Coronary artery (tissue), 2 donors: ENCODE measurements at regions not wholly inside any gene's neighbourhood (a gene's known extent, or its start where the extent isn't known, plus 50 kb on each side); places are given as distances from the start of the nearest gene placed in this dataset.

Experiments used
- DNase-seq: peaks from one replicate; pipeline ENCODE4 v3.0.0-alpha.2; 2017; ENCODE audit warnings: low spot score
- H3K27ac ChIP-seq, 2 donors: fragments of 200-600 bp; sonication (generic); one replicate each; pipeline ENCODE4 v1.5.1; 2016 to 2019
- H3K4me3 ChIP-seq: fragments of 200-600 bp; sonication (generic); 2 replicates; pipeline ENCODE4 v1.5.1; 2016; ENCODE audit warnings: mild to moderate bottlenecking, moderate library complexity
- CTCF ChIP-seq: fragments of 200-600 bp; sonication (generic); IDR thresholded peaks from one replicate; pipeline ENCODE4 v1.5.1; 2019; ENCODE audit warnings: antibody characterized with exemption

GRCh38 chr10:130719448-130719752, 583.2 kb downstream of the GLRX3 start:
- DNase-seq: no peak
- TF ChIP-seq CTCF: no peak
- no peak overlapping the region for H3K27ac ChIP-seq
- H3K4me3 ChIP-seq: no peak overlapping the region

DNA sequence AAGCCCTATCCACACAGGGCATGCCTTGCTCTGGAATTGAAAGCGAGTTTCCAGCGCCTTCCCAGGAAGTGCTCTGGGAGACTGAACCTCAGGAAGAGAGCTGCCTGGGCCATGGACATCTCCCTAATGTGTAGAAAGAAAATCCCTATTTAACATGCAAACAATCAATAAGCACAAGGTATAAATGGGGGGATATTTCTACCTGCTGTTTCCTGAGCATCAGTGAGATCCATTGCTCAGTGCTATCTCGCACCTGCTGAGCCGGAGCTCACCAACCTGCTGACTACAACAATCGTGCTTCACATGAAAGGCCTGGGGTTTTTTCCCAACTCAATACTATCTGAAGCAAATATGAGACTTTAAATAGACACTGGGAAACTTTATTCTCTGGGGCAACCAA, 584.0 kb downstream of the GLRX3 start:
- no peak for DNase-seq
- Histone ChIP-seq H3K4me3 (no peak overlapping the region), H3K27ac (no peak overlapping the region)
- no peak for TF ChIP-seq CTCF

DNA sequence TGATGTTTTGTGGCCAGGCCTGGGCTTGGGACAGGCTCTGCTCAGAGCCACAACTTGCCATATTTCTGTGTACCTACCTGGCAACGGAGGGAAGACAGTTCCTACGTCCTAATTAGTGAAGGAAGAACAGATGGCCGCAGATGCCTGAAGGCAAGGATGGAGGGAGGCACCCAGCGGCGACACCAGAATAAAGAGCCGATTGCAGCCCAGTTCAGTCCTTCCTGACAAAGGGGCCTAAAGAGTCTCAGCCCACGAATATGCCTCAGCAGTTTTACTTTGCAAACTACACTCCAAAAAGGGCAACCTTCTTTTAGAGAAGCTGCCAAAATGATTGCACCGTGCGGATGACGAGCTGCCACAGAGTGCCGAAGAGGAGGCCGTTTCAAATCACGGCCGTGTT, 585.8 kb downstream of the GLRX3 start:
- no peak for TF ChIP-seq CTCF
- Histone ChIP-seq H3K4me3 (no peak overlapping the region), H3K27ac (no peak overlapping the region)
- DNase-seq: no peak

- no peak for TF ChIP-seq CTCF
- no peak overlapping the region for H3K27ac ChIP-seq
- no peak for DNase-seq
- H3K4me3 ChIP-seq: no peak overlapping the region
Measured at GRCh38 chr10:130723704-130724103, 587.5 kb downstream of the GLRX3 start.

DNA sequence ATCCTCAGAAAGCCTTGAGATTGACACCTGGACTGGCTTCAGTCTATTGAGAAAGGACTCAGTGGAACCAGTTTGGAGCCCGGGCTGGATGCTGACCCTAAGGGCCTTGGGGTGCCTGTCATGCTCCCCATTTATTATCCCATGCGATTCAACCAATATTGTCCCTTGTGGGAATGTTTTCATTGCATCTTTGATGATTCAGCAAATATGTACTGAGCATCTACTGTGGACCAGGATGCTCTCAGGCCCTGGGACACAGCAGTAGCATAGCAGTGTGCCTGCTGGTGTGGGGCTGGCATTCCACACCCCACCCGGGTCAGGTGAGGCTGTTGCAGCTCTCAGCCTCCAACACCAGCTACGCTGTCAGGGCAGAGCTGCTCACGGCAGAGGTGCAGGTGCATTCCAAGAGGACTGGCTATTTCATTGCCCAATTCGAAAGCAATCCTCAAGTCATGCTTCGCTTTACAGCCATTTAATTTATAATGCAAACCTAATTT, 586.0 kb downstream of the TCERG1L start:
- TF ChIP-seq CTCF: no peak
- Histone ChIP-seq H3K27ac (no peak overlapping the region), H3K4me3 (no peak overlapping the region)
- DNase-seq: no peak

- Histone ChIP-seq H3K27ac (no peak overlapping the region), H3K4me3 (no peak overlapping the region)
- no peak for DNase-seq
- no peak for TF ChIP-seq CTCF
Measured at GRCh38 chr10:130726996-130727725, 584.4 kb downstream of the TCERG1L start.

GRCh38 chr10:130727766-130728490, 583.6 kb downstream of the TCERG1L start:
- DNase-seq: no peak
- no peak for TF ChIP-seq CTCF
- Histone ChIP-seq H3K27ac (no peak overlapping the region), H3K4me3 (no peak overlapping the region)
